Thyroid gland (tissue), 4 donors: ENCODE measurements at regions not wholly inside any gene's neighbourhood (a gene's known extent, or its start where the extent isn't known, plus 50 kb on each side); places are given as distances from the start of the nearest gene placed in this dataset.

Experiments used
- CTCF ChIP-seq, 6 experiments: fragments of 200-600 bp in 3 of 6; fragments of 450-650 bp in 3 of 6; sonication (generic) in 3 of 6; IDR thresholded peaks; one replicate each; pipeline ENCODE4 v1.5.1; 2016 to 2019; ENCODE audit warnings: antibody characterized with exemption in 6 of 6, mild to moderate bottlenecking in 2 of 6, inconsistent platforms in 1 of 6, moderate library complexity in 1 of 6
- POLR2A ChIP-seq, 2 donors: fragments of 450-650 bp; IDR thresholded peaks; one replicate each; pipeline ENCODE4 v1.6.1; 2017; ENCODE audit warnings: antibody characterized with exemption in 2 of 2, mild to moderate bottlenecking in 2 of 2, moderate library complexity in 1 of 2

DNA sequence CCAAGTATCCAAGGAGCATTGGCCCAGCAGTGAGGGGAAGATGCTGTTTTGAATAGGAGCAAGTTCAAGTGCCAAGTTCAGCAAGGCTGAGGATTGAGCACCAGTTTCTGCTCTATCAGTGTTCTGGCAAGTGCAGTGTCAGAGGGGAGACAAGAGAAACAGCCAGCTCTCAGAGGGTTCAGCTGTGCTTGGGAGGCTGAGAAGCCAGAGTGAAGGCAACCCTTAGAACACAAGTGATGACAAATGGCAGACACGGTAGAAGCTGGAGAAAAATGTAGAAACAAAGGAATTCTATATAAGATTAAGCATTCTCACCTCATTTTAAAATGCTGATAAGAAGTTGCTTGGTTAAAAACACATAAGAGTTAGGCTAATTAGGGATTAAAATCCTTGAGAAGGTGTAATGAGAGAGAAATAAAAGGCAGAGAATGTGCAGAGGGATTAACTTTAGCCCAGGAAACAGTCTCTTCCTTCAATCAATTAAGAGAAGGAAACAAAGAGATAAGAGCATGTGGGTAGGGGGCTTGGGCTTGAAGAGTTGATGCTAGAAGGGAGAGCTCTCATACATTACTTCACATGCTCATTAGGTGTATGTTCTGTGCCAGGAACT is 475.4 kb downstream of the AJAP1 start:
- no peak for TF ChIP-seq CTCF (IDR thresholded peaks at IDR 0.05)
- no peak for TF ChIP-seq POLR2A (IDR thresholded peaks at IDR 0.05)
